GM12891 (cell line): ENCODE measurements at regions not wholly inside any gene's neighbourhood (a gene's known extent, or its start where the extent isn't known, plus 50 kb on each side); places are given as distances from the start of the nearest gene placed in this dataset.

Experiments
- POLR2A ChIP-seq: IDR thresholded peaks from 2 replicates; pipeline ENCODE4 v1.6.1; 2011; ENCODE audit warnings: low read depth, low read length, control low read depth
- POLR2AphosphoS5 ChIP-seq: IDR thresholded peaks from 2 replicates; pipeline ENCODE4 v1.6.1; 2011; ENCODE audit warnings: low read depth, low read length, control low read depth

GRCh38 chr13:33364192-33364591 lies 78.6 kb upstream of the STARD13 start:
- TF ChIP-seq POLR2A (no peak), POLR2AphosphoS5 (no peak)
